PC-9 (cell line): ENCODE measurements at regions not wholly inside any gene's neighbourhood (a gene's known extent, or its start where the extent isn't known, plus 50 kb on each side); places are given as distances from the start of the nearest gene placed in this dataset.

Experiments
- BruUV-seq: library from RNA; stranded (reverse); fragments of 400-500 nt; replicated peaks from 2 replicates; lab custom pipeline; 2021; lab: Mats Ljungman, UMichigan
- CTCF ChIA-PET: fragments of 300-600 bp; sonication (Branson Sonifier 250); formaldehyde crosslinking; loops from one replicate; lab custom pipeline; 2022; ENCODE audit warnings: antibody characterized with exemption; lab: Charles Lee
- POLR2A ChIA-PET: fragments of 300-600 bp; sonication (Branson Sonifier 250); formaldehyde crosslinking; loops from one replicate; lab custom pipeline; 2022; ENCODE audit warnings: antibody characterized with exemption; ENCODE audit not compliant: unreplicated experiment; lab: Charles Lee
- DNase-seq, 2 experiments: peaks; one replicate each; pipeline versions ENCODE4 v3.0.0 to v3.0.0-alpha.2; 2015 to 2022; ENCODE audit warnings: mixed read lengths in 1 of 2
- H2AFZ ChIP-seq: fragments of 200-600 bp; sonication (generic); 2 replicates; pipeline ENCODE4 v1.8.1; 2017; ENCODE audit warnings: antibody characterized with exemption
- H3F3A ChIP-seq: fragments of 200-600 bp; sonication (generic); 2 replicates; pipeline ENCODE4 v1.8.1; 2017; ENCODE audit warnings: antibody characterized with exemption, mild to moderate bottlenecking, low read depth; ENCODE audit not compliant: insufficient read depth
- H3K27ac ChIP-seq: fragments of 200-600 bp; sonication (generic); 2 replicates; pipeline ENCODE4 v1.6.1; 2016; ENCODE audit warnings: mixed run types
- H3K27me3 ChIP-seq: fragments of 200-600 bp; sonication (generic); 2 replicates; pipeline ENCODE4 v1.6.1; 2016; ENCODE audit warnings: low read depth, mixed run types; ENCODE audit not compliant: insufficient read depth
- H3K36me3 ChIP-seq: fragments of 200-600 bp; sonication (generic); 2 replicates; pipeline ENCODE4 v1.6.1; 2016; ENCODE audit warnings: low read depth, mixed run types
- H3K4me1 ChIP-seq: fragments of 200-600 bp; sonication (generic); replicated peaks from 2 replicates; pipeline ENCODE4 v1.6.1; 2016; ENCODE audit warnings: mixed run types; ENCODE audit not compliant: insufficient read depth
- H3K4me2 ChIP-seq: fragments of 200-600 bp; sonication (generic); 2 replicates; pipeline ENCODE4 v1.6.1; 2017; ENCODE audit warnings: mixed run types
- H3K4me3 ChIP-seq: fragments of 200-600 bp; sonication (generic); 2 replicates; pipeline ENCODE4 v1.6.1; 2016; ENCODE audit warnings: mixed run types
- H3K79me2 ChIP-seq: fragments of 200-600 bp; sonication (generic); 2 replicates; pipeline ENCODE4 v1.6.1; 2017; ENCODE audit warnings: low read depth, mixed run types
- H3K9me2 ChIP-seq: fragments of 200-600 bp; sonication (generic); 2 replicates; pipeline ENCODE4 v1.8.1; 2017; ENCODE audit warnings: mild to moderate bottlenecking; ENCODE audit not compliant: insufficient read depth
- H3K9me3 ChIP-seq: fragments of 200-600 bp; sonication (generic); 2 replicates; pipeline ENCODE4 v1.8.1; 2016; ENCODE audit warnings: low read depth; ENCODE audit not compliant: insufficient read depth
- H4K20me1 ChIP-seq: fragments of 200-600 bp; sonication (generic); 2 replicates; pipeline ENCODE4 v1.8.1; 2017; ENCODE audit not compliant: insufficient read depth
- EZH2 ChIP-seq: fragments of 200-600 bp; sonication (generic); IDR thresholded peaks from 2 replicates; pipeline ENCODE4 v1.8.0; 2017; ENCODE audit warnings: antibody characterized with exemption, low read depth
- intact Hi-C: fragments of 100-400 bp; cut with micrococcal nuclease; formaldehyde crosslinking; loops from one replicate; pipeline ENCODE4 v1.10.0; 2022; ENCODE audit not compliant: unreplicated experiment
- TF ChIP-seq, protein P1 (sequence below): fragments of 200-600 bp; sonication (generic); conservative IDR thresholded peaks from 2 replicates; pipeline ENCODE4 v1.6.1; 2017; ENCODE audit warnings: mixed run types, antibody characterized with exemption, mild to moderate bottlenecking, moderate library complexity

- H3K4me1 ChIP-seq: no peaks in the 10 kb centered on the region
- TF ChIP-seq, protein P1, sequence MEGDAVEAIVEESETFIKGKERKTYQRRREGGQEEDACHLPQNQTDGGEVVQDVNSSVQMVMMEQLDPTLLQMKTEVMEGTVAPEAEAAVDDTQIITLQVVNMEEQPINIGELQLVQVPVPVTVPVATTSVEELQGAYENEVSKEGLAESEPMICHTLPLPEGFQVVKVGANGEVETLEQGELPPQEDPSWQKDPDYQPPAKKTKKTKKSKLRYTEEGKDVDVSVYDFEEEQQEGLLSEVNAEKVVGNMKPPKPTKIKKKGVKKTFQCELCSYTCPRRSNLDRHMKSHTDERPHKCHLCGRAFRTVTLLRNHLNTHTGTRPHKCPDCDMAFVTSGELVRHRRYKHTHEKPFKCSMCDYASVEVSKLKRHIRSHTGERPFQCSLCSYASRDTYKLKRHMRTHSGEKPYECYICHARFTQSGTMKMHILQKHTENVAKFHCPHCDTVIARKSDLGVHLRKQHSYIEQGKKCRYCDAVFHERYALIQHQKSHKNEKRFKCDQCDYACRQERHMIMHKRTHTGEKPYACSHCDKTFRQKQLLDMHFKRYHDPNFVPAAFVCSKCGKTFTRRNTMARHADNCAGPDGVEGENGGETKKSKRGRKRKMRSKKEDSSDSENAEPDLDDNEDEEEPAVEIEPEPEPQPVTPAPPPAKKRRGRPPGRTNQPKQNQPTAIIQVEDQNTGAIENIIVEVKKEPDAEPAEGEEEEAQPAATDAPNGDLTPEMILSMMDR: no peak
- TF ChIP-seq EZH2: no peak
- H3K79me2 ChIP-seq: no peaks in the 10 kb centered on the region
- H3F3A ChIP-seq: no peaks in the 10 kb centered on the region
- no peak for DNase-seq
- H3K36me3 ChIP-seq: no peaks in the 10 kb centered on the region
- no peak overlapping the region for H3K27ac ChIP-seq
- no peaks in the 10 kb centered on the region for H4K20me1 ChIP-seq
- H3K9me2 ChIP-seq: no peaks in the 10 kb centered on the region
- ChIA-PET CTCF (no interaction called here), POLR2A (no interaction called here)
- no peaks in the 10 kb centered on the region for H3K27me3 ChIP-seq
- BruUV-seq: no TSS peak
- H3K9me3 ChIP-seq: no peaks in the 10 kb centered on the region
- no peak overlapping the region for H2AFZ ChIP-seq
- intact Hi-C loops: no loop called here
- no peak overlapping the region for H3K4me2 ChIP-seq
- no peak overlapping the region for H3K4me3 ChIP-seq
Measured at GRCh38 chr10:130617985-130618384, 481.8 kb downstream of the GLRX3 start.

GRCh38 chr10:130618647-130619046 is 482.5 kb downstream of the GLRX3 start:
- H3K27ac ChIP-seq: no peak overlapping the region
- no peak overlapping the region for H3K4me2 ChIP-seq
- no peaks in the 10 kb centered on the region for H3K27me3 ChIP-seq
- no peaks in the 10 kb centered on the region for H3K36me3 ChIP-seq
- CTCF ChIA-PET: no interaction called here
- H3F3A ChIP-seq: no peaks in the 10 kb centered on the region
- intact Hi-C loops: no loop called here
- no peaks in the 10 kb centered on the region for H3K4me1 ChIP-seq
- no peak overlapping the region for H3K4me3 ChIP-seq
- TF ChIP-seq, protein P1: no peak
- TF ChIP-seq EZH2: no peak
- POLR2A ChIA-PET: interaction anchor here (0.6 kb wide), 1 partner anchor 13 kb away, joined by 5 read pairs; no protein-coding TSS in a partner anchor
- no peaks in the 10 kb centered on the region for H3K9me3 ChIP-seq
- no peak for DNase-seq
- no peaks in the 10 kb centered on the region for H3K79me2 ChIP-seq
- no peak overlapping the region for H2AFZ ChIP-seq
- no peaks in the 10 kb centered on the region for H3K9me2 ChIP-seq
- H4K20me1 ChIP-seq: no peaks in the 10 kb centered on the region
- BruUV-seq: no TSS peak

DNA sequence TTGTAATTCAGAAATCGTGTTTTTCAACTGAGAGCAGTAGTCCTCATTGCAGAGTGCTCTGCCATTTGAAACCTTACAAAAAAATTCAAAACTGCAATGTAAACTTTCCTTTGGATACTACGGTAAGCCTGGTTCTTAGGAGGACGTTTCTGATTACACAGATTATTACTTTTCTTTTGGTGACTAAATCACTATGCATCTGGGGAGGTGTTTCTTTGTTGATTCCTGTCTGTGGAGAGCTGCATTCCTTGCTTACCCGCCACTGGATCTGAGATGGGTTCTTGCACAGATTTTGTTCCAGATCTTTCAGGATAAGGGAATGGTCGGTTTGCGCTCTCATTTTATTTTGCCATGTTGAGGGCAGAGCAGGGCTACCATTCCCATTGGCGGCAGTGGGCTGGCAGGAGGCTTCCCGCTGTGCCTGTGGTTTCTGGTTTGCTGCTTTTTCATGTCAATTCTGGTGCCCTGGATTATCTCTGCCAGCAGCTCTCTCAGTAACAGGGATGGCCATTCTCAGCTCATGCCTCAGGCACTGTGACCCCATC is 485.1 kb downstream of the GLRX3 start:
- no peaks in the 10 kb centered on the region for H3K4me1 ChIP-seq
- no peaks in the 10 kb centered on the region for H4K20me1 ChIP-seq
- H3K9me2 ChIP-seq: no peaks in the 10 kb centered on the region
- no peaks in the 10 kb centered on the region for H3F3A ChIP-seq
- DNase-seq: no peak
- no peaks in the 10 kb centered on the region for H3K27me3 ChIP-seq
- BruUV-seq: no TSS peak
- H2AFZ ChIP-seq: no peak overlapping the region
- no peaks in the 10 kb centered on the region for H3K36me3 ChIP-seq
- intact Hi-C loops: no loop called here
- no peaks in the 10 kb centered on the region for H3K79me2 ChIP-seq
- ChIA-PET POLR2A (no interaction called here), CTCF (no interaction called here)
- no peak overlapping the region for H3K4me2 ChIP-seq
- no peak for TF ChIP-seq EZH2
- TF ChIP-seq, protein P1: no peak
- no peak overlapping the region for H3K27ac ChIP-seq
- H3K9me3 ChIP-seq: no peaks in the 10 kb centered on the region
- no peak overlapping the region for H3K4me3 ChIP-seq
